RWPE2 (cell line): ENCODE measurements at regions not wholly inside any gene's neighbourhood (a gene's known extent, or its start where the extent isn't known, plus 50 kb on each side); places are given as distances from the start of the nearest gene placed in this dataset.

Experiments
- ATAC-seq: fragments of 200-7000 bp; cut with Tn5 transposase; 3 replicates; pipeline ENCODE4 v1.9.1; 2021; ENCODE audit warnings: low read depth
- DNase-seq: peaks from one replicate; pipeline ENCODE4 v3.0.0-alpha.2; 2020; ENCODE audit warnings: low spot score
- H3K27ac ChIP-seq: fragments of 450-650 bp; 2 replicates; pipeline ENCODE4 v1.5.1; 2017; ENCODE audit warnings: mild to moderate bottlenecking; ENCODE audit not compliant: poor library complexity, severe bottlenecking
- H3K27me3 ChIP-seq: fragments of 250-450 bp; sonication (Bioruptor Pico); 2 replicates; pipeline ENCODE4 v1.5.1; 2021; ENCODE audit warnings: mild to moderate bottlenecking, moderate library complexity; ENCODE audit not compliant: insufficient read depth, poor library complexity, severe bottlenecking
- H3K36me3 ChIP-seq: fragments of 250-450 bp; sonication (Bioruptor Pico); 2 replicates; pipeline ENCODE4 v1.5.1; 2020; ENCODE audit warnings: low read depth, mild to moderate bottlenecking, moderate library complexity
- H3K4me1 ChIP-seq: fragments of 250-450 bp; sonication (Bioruptor Pico); 2 replicates; pipeline ENCODE4 v1.5.1; 2021; ENCODE audit warnings: mild to moderate bottlenecking, moderate library complexity; ENCODE audit not compliant: insufficient read depth, poor library complexity, severe bottlenecking
- H3K4me3 ChIP-seq: fragments of 250-450 bp; sonication (Bioruptor Pico); 2 replicates; pipeline ENCODE4 v1.5.1; 2021; ENCODE audit warnings: mild to moderate bottlenecking, moderate library complexity; ENCODE audit not compliant: severe bottlenecking
- H3K9me3 ChIP-seq: fragments of 250-450 bp; sonication (Bioruptor Pico); 2 replicates; pipeline ENCODE4 v1.5.1; 2021; ENCODE audit warnings: mild to moderate bottlenecking, moderate library complexity; ENCODE audit not compliant: severe bottlenecking
- CTCF ChIP-seq: fragments of 450-650 bp; IDR thresholded peaks from one replicate; pipeline ENCODE4 v1.5.1; 2017; ENCODE audit warnings: mild to moderate bottlenecking, moderate library complexity; ENCODE audit not compliant: poor library complexity, severe bottlenecking

GRCh38 chr5:34500236-34500847, 155.8 kb upstream of the RAI14 start:
- Histone ChIP-seq H3K9me3 (no peaks in the 10 kb centered on the region), H3K27me3 (no peaks in the 10 kb centered on the region), H3K4me1 (peaks cover 6% of the 10 kb centered on the region), H3K4me3 (no peak overlapping the region), H3K36me3 (no peaks in the 10 kb centered on the region), H3K27ac (no peak overlapping the region)
- ATAC-seq (no peak), DNase-seq (no peak)
- TF ChIP-seq CTCF, result no peak

GRCh38 chr5:34501016-34501415, 155.1 kb upstream of the RAI14 start:
- TF ChIP-seq CTCF, result no peak
- no peak for DNase-seq
- Histone ChIP-seq H3K4me3 (no peak overlapping the region), H3K36me3 (no peaks in the 10 kb centered on the region), H3K27me3 (no peaks in the 10 kb centered on the region), H3K4me1 (peaks cover 6% of the 10 kb centered on the region), H3K27ac (no peak overlapping the region), H3K9me3 (no peaks in the 10 kb centered on the region)
- no peak for ATAC-seq

DNA sequence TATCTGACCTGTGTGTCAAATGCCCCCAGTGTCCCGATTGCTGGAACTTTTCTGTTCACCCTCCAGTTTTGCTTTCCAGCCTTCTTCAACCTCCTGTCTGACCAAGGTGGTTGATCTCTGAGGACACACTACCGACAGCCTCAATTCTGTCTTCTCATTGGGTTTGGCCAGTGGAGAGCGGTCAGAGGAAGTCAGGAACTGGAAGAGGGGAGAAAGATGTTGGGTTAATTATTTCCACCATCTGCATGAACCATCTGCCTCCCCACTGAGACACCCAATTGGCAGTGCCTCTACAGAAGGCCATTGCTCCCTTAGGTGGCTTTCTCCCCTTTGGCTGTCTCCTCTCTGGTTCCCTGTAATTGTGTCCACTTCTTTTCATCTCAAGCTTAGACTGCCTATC, 154.3 kb upstream of the RAI14 start:
- no peaks in the 10 kb centered on the region for H3K36me3 ChIP-seq
- H3K27me3 ChIP-seq, result no peaks in the 10 kb centered on the region
- no peak overlapping the region for H3K27ac ChIP-seq
- no peak overlapping the region for H3K4me3 ChIP-seq
- peaks cover 6% of the 10 kb centered on the region for H3K4me1 ChIP-seq
- DNase-seq (no peak), ATAC-seq (no peak)
- TF ChIP-seq CTCF, result no peak
- H3K9me3 ChIP-seq, result no peaks in the 10 kb centered on the region

GRCh38 chr5:34502581-34502980, 153.5 kb upstream of the RAI14 start:
- H3K27me3 ChIP-seq, result no peaks in the 10 kb centered on the region
- peaks cover 6% of the 10 kb centered on the region for H3K4me1 ChIP-seq
- no peak overlapping the region for H3K27ac ChIP-seq
- DNase-seq, result no peak
- no peak for TF ChIP-seq CTCF
- ATAC-seq, result no peak
- no peaks in the 10 kb centered on the region for H3K9me3 ChIP-seq
- H3K4me3 ChIP-seq, result no peak overlapping the region
- H3K36me3 ChIP-seq, result no peaks in the 10 kb centered on the region

DNA sequence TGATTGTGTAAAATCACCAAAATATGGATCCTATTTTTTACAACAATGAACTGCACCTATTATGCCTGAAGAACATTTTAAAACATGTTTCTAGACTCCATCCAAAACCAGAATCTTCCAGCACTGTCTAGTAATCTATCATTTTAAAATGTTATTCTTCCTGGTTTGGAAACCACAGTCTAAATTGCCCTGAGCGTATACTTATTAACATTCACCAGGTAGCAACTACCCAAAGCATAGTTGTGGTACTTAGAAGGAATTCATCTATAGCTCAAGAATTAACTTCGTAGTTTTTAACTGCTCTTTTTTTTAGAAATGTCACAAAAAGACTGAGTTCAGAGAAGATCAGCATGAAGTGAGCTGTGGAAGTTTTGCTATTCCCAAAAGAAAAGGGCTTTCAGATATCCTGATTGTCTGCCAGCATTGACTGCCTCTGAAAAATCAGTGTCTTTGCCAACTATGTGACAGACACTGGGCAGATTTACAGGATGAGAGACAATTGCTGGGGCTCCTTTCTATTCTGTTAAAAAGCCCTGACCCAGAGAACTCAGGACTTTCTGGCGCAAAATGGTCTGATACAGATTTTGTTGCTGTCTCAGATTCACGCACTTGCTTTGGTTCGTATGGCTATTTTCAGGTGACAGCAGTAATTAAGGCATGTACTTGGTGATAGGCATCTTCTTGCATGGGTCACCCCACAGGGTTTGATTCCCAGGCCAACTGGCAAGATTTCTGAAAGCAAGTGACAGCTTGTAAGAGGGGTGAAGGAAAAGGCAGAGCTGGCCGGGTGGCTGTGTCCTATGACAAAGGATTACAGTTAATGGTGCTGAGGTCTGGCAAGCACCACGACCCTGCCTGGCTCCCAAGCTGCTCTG, 152.5 kb upstream of the RAI14 start:
- peaks cover 6% of the 10 kb centered on the region for H3K4me1 ChIP-seq
- DNase-seq, result no peak
- ATAC-seq, result no peak
- H3K4me3 ChIP-seq, result no peak overlapping the region
- no peaks in the 10 kb centered on the region for H3K9me3 ChIP-seq
- H3K27me3 ChIP-seq, result no peaks in the 10 kb centered on the region
- H3K27ac ChIP-seq, result no peak overlapping the region
- no peak for TF ChIP-seq CTCF
- no peaks in the 10 kb centered on the region for H3K36me3 ChIP-seq
